HG02943 (cell line): ENCODE measurements at regions not wholly inside any gene's neighbourhood (a gene's known extent, or its start where the extent isn't known, plus 50 kb on each side); places are given as distances from the start of the nearest gene placed in this dataset.
"Not testable (repeated sequence)": the region's sequence is repeated elsewhere in the genome, so short reads cannot be mapped to it uniquely, and the experiment has no call there.

ENCODE experiments used
- ATAC-seq: cut with Tn5 transposase; IDR thresholded peaks from one replicate; pipeline ENCODE4 v1.9.1; 2021; ENCODE audit warnings: mild to moderate bottlenecking, low read depth, moderate library complexity; ENCODE audit not compliant: unreplicated experiment

DNA sequence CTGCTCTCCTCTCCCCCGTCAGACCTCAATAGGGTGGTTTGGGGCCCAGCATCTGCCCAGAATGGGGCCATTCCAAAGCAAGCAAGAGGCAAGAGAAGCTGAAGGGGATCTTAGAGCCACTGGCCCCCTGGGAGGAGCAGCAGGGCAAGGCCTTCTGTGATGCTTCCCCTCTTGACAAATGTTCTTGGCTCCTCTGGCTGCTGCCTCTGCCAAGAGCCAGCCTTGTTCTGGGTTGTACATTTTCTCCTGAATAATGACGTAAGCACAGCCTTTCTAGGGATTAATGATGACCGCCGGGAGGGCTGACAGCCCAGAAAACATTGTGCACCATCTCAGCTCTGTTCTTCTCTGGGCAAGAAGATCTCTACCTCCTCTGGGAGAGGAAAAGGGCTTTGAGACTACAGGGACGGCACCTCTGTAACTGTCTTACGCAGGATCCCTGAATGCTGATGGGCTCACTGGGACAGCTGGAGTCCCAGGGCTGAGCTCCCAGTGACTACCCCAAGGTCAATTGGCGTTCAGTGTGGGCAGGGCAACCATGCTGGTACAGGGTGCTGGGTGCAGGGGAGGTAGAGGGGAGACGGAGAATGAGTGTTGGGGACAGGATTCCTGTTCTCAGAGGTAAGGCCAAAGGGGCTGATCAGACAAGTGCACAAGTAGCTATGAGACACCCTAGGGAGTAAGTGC, 253.3 kb downstream of the FAM43A start:
- no peak for ATAC-seq

DNA sequence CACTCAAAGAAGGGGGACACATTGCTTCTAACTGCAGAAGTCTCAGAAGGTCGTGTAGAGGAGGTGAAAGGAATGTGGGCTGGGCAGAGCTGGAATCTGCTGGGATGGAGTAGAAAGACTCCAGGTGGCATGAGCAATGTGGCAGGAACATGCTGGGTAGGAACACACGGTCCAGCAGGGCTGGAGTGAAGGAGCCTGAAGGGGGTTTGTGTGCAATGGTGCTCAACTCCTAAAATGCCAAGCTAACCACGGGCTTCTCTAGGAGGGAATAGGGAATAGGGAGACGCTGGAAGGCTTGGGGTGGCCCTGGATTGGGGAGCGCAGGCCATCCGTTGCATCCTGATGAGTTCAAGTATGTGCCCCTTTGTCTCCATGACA, 253.8 kb downstream of the FAM43A start:
- no peak for ATAC-seq

DNA sequence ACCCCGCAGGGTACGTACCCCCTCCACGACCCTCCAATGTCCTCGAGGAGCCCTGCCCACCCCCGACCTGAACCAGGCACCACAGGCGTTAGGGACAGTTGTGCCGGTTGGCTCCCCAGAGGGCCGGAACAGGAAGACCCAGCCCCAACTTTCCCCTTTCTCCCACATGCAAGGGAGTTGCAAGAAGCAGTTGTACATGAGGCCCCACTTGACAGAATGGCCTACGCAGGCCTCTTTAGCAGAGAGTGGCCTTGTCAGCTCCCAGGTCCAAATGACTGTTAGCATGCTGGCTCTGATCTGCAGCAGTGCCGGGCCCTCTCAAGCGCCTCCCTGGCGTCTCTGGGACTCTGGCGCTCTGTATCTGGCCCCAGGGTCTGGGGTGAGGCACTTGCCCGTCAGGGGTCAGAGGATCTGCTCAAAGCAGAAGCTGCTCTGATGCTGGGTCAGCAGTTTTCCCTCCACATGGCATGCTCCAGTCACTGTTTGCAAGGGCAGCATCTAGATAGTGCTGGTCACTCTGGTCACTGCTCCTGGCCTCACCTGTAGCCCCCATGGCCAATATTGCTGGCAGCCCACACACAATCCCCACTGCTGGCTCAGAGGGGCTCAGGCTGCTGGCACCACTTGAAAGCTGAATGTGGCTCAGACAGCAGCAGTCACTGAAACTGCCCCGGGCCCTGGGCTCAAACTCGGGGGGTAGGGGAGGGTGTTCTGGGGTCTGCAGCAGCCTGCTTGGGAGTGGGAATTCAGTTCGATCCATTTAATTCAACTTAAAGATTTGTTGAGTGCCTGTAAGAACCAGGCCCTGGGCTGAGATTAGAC, 254.5 kb downstream of the FAM43A start:
- no peak for ATAC-seq

DNA sequence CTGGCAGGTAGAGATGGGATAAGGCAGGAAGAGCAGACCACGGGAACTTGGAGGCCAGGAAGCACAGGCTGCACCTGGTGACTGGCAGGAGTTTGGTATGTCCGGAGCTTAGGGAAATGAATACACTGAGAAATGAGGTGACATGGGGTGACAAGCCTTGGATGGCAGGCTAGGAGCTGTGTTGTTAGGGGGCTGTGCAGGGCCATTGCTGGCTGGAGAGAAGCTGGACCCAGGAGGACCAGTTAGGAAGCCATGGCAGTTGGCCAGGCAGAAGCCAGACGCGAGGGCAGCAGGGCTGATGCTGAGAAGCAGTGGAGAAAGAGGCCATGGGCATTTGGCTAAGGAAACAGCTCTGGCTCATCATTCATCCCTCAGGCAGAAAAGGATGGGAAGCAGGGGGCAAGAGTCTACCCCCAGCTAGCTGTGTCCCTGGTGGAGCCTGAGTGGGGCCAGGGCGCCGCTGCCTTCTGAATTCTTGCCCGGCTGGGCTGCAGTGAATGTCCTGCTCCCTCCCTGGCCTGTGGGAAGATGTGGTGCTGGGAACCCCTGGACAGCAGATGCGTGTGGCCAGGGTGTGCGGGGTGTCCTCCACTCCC, 255.8 kb downstream of the FAM43A start:
- ATAC-seq = no peak

DNA sequence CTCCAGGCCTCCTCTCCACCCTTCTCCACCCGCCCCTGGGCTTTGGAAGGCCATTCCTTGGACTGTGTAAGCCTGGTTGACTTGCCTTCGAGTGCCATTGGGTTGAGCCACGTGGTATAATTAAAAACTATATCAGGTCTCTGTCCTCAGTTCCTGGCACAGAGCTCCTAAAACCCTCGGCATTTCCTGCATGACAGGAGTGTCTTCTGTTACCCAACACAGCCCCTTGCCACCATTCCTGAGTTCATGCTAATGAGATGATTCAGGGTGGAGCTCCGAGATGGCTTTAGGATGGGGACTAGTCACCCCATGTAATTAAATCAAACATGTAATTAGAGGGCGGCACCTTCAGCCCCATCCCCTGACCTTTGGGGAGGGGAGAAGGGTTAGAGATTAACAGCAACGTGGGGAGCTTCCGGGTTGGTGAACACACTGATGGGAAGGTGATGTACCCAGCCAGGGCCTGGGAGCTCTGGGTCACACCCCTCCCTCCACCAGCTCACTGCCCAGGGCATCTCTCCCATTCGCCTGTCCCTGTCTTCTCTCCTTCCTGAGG, 256.4 kb downstream of the FAM43A start:
- no peak for ATAC-seq

DNA sequence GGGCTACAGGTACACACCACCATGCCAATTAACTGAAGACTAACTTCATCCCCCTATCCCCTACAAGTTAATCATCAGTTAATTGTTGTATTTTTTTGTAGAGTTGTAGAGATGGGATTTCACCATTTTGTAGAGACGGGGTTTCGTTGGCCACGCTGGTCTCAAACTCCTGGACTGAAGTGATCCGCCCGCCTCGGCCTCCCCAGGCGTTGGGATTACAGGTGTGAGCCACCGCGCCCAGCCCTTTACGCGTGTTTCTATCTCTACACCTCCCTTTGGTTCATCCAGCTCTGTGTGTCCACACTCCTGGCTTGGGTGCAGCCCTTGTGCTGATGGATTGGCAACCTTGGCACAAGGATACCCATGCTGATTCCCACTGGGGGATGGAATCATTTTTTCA, 258.8 kb downstream of the FAM43A start:
- no peak for ATAC-seq

DNA sequence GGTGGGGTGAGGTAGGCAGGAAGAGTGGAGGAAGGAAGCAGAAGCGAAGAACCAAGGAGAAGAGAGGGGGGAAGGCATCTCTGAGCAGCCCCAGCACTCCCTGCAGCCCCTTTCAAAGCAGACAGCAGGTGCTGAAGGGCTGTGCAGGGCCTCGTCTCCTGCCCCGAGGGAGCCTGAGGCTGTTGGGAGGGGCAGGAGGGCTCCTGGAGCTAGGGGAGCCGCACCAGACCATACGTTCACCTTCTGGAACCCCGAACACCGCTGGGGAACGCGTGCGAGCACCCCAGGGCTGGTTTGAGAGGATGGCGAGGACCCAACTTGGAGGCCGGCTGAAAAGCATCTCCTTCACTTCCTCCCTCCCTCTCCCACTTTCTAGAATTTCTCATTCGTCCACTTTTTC, 259.8 kb downstream of the FAM43A start:
- ATAC-seq = no peak

DNA sequence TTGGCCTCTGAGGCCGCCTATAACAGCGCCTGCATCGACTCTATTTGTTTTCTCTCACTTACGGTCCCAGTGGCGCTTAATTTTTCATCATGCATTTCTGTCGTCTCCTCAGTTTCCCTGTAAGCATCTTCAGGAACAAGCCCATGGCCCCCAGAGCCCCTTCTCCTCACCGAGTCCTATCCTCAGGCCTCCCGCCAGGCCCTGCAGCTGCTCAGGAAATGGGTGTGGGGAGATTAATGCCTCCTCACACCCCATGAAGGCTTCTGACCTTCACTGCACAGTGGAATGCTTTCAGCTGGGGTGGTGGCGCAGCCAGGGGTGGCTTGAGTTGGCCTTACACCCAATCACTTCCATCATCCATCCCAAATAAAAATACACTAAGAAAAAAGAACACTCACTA, 260.4 kb downstream of the FAM43A start:
- ATAC-seq = no peak

DNA sequence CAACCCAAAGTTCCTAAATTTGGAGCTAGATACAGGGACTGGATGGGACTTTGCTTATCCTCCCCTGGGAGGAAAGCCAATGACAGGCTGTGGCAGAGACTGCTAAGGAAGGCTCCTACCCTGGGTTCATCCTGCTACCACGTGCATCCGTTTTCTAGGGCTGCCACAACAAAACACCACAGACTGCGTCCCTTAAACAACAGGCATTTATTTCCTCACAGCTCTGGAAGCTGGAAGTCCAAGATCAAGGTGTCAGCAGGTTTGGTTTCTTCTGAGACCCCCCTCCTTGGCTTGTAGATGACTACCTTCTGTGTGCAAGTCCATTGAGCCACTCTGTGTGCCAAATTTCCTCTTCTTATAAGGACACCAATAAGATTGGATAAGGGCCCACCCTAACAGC, 263.9 kb downstream of the FAM43A start:
- ATAC-seq = no peak

DNA sequence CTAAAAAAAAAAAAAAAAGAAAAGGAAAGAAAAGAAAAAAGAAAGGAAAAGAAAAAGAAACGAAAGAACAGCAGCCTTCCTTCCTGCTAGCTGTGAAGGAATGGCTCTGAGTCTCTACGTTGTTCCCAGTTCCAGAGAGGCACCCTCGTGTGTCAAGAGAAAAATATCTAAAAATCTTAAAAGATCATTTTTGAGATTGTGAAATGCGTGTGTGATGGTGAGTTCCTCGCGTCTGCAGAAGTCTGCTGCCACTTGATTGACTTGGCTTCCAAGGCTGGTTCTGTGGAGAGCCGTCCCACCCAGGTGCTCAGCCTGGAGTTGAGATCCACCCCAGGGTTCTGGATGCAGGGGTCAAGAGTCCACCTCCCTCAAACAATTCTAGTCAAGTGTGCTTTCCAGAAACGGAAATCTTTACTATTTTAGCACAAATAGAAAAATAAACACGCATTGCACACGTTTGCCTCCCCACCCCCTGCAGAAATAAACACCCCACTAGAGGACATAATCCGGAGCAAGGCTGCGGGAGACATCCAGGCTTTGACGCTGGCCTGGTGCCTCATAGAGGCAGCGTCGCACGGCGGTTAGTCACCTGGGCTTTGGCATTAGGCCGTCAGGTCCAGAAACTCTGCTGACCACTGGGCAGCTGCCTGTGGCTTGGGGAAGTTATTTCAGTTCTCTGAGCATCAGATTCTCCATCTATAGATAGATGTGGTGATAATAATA, 265.4 kb downstream of the FAM43A start:
- ATAC-seq = no peak

DNA sequence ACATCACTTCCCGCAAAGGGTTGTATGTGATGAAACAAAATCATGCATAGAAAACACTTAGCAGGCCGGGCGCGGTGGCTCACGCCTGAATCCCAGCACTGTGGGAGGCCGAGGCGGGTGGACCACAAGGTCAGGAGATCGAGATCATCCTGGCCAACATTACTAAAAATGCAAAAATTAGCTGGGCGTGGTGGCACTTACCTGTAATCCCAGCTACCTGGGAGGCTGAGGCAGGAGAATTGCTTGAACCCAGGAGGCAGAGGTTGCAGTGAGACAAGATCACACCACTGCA, 265.9 kb downstream of the FAM43A start:
- ATAC-seq = not testable (repeated sequence)

DNA sequence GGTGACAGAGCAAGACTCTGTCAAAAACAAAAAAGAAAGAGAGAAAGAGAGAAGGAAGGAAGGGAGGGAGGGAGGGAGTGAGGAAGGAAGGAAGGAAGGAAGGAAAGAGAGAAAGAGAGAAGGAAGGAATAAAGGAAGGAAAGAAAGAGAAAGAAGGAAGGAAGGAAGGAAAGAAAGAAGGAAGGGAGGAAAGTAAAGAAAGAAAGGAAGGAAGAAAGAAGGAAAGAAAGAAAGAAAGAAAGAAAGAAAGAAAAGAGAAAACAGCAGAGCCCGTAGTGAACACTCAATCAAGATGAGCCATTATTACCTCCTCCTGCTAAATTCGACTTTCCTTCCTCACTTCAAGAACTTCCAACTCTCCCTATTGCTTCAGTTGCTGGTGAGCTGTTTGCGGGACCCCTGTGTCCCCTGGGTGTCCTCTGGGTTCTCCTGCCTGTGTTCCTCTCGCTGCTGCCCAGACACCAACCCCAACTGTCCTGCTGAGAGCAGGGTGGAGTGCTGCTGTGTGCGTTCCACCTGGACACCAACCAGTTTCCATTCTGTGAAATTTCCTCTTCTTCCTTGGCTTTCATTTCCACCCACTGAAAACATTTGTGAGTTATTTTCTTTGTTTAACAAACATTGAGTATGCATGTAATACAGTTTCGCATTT, 266.4 kb downstream of the FAM43A start:
- ATAC-seq = no peak

DNA sequence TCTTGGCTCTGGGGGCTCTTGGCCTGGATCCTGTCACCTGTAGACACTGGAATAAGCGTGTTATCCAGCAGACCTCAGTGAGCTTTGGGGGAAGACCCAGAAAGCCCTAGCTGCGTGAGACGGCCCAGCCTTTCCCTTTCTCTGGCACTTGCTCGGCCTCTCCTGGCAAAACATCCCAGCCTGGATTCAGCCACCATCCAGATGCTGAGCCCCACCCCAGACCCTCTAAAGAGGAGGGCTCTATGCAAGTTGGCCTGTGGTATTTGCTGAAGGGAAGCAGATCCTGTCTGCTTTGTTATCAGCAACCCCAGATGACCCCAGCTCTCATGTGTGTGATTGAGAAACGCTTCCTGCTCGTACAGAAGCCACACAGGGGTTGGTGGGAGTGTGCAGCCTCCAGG, 267.2 kb downstream of the FAM43A start:
- ATAC-seq = no peak

DNA sequence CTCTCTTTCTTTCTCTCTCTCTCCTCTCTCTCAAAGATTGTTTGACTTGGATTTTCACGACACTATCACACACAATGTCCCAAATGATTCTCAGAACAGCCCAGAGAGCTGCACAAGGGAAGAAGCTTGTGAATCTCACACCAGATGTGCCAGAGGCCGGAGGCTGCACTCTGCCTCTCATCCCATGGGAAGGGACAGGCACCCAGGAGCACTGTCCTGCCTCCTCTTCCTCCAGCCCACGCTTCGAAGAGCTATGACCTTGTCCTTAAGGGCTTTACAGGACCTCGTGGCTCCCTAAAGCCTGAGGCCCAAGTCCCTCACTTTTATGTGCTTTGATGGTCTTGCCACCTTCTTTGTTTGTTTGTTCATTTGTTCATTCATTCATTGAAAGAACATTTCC, 267.6 kb downstream of the FAM43A start:
- ATAC-seq = no peak

DNA sequence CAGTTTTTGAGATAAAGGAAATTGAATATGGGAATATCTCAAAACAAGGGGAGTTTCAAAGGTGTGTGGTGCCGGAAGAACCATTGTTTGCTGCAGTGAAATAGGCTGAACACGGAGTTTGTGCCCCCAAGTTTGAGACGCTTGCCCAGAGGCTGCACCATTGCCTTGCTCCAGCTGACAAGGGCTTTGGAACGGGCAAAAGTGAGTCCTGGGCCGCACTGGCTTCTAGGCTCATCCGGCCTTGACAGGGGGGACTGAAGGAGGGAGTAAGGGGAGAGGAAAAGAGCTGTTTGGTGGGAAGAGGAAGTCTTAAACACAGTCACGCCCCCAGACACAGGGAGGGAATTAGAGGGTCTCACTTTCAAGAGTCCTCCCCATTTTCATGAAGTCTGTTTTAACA, 269.9 kb downstream of the FAM43A start:
- ATAC-seq = no peak

DNA sequence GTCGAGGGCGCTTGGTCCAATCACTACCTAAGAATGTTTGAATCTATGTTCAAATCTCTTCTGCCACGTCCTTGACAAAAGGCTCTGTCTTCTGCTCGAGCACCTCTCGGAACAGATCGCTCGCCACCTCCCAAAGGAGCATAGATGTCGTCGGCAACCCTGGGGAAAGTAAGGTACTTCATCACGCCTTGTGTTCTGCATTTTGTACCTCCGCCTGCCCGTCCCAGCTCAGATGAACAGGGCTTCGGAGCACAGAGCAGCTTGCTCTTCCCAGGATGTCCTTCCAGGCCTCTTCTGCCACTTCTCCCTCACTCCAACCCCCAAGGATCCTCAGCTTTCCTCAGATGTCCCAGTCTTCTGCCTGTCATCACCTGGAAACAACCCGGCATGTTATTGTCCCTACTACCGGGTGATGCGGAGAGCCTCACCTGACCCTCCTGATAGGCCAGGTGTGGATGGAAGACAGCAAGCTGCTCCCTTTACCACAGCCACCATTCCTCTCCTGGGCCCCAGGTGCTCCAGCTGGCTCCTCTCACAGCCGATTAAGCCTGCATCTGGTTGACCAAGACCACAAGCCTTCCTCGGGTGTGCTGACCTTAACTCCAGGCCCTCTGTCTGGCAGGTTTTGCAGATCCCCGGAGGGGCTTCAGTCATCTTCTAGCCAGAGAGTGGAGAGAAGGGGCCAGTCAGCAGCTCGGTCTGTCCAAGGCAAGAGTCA, 270.5 kb downstream of the FAM43A start:
- no peak for ATAC-seq

DNA sequence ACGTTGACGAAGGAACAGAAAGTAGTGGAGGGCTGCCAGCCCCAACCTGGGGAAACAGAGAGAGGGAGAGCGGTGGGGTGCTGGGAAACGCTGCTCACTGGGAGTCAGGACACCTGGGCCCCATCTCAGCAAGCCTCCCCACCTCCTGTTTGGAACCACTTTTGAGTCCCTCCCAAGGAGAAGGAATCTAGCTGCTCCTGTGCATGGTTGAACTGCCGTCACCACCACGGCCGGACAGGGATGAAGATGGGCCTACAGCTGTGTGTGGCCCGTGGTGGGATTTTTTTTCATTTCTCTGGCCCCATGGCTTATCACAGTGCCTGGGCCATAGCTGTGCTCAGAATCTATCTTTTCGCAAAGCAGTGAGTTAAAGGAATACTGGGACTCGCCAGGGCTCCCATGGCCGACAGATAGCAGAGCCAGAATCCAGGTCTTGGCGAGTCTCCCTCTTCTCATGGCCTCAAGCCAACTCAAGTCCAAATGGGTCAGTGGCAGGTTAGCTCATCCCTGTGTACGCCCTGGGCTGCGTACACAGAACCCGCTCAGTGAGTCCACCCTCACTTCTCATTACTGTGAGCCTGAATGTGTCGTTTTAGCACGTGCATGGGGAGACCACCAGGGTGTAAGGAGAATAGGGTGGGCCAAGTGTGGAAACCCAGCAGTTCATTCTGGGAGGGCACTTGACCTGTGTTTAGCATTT, 271.2 kb downstream of the FAM43A start:
- no peak for ATAC-seq

DNA sequence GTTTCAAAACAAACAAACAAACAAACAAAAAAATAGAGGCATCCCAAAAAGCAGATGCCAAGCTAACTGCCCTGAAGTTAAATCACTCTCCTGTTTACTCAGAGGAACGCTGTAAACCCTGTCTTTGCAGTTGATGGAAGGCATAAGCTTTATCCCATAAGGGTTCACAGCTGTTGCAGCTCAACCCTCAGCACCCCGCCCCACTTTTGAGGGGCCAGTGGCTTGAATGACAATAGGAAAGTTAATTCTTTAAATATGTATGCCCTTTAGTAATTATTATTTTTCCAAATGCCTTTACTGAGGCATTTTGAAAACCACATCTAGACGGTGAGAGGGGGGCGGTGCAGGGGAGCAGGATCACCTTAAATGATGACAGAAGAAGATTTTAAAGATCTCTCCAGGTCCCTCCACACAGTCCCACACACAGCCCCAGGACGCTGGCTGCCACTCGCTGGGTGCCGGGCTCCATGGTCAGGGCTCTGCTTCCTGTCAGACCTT, 272.1 kb downstream of the FAM43A start:
- no peak for ATAC-seq

DNA sequence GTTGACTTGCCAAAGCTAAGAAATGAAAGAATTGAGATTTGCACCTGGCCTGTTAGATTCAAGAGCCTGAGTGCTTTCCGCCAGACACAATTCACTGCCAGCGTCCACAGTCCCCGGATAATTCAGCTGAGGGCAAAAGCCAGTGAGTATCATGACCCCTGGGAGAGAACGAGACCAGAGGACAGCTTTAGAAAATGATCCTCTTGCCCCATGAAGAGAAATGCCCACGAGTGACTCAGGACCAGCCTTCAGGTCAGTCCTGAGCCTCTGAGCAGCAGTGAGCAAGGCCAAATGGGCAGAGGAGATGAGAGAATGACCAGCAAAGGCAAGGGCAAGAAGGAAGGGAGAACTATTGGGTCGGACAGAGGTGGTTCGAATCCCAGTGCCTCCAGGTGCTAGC, 273.5 kb downstream of the FAM43A start:
- ATAC-seq = no peak
